Adrenal gland (tissue), 5 donors: ENCODE measurements at regions not wholly inside any gene's neighbourhood (a gene's known extent, or its start where the extent isn't known, plus 50 kb on each side); places are given as distances from the start of the nearest gene placed in this dataset.

ENCODE experiments used
- POLR2A ChIP-seq, 2 donors: fragments of 450-650 bp; IDR thresholded peaks; one replicate each; pipeline ENCODE4 v1.6.1; 2017; ENCODE audit warnings: antibody characterized with exemption in 2 of 2, mild to moderate bottlenecking in 2 of 2, moderate library complexity in 1 of 2
- TF ChIP-seq, protein P1 (sequence below), 6 experiments: fragments of 450-650 bp in 4 of 6; fragments of 200-600 bp in 2 of 6; sonication (generic) in 1 of 6; IDR thresholded peaks; 1 replicate in 5 of 6; 2 replicates in 1 of 6; pipeline versions ENCODE4 v1.5.1 to v1.8.0; 2016 to 2021; ENCODE audit warnings: antibody characterized with exemption in 6 of 6, mild to moderate bottlenecking in 2 of 6, moderate library complexity in 1 of 6
- donor health status: DM: no; HTN: no; CAD: no.

DNA sequence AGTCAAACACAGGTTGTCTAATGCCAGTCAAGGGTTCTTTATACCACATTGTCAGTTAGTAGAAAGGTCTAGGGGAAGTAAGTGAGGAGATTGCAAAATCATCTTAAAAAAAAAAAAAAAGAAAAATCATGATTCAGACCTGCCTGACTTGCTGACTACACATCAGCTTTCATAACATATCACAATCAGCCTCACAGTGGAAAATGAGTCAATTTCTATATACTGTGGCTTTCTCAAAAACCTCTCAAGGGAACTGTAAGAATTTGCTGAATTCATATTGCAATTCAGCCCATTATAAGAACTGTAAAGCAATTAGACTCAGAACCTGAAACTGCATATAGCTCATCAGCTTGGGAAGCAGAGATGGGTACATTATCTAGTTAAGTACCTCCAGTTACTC is 75.3 kb upstream of the GPC6 start:
- TF ChIP-seq, protein P1, sequence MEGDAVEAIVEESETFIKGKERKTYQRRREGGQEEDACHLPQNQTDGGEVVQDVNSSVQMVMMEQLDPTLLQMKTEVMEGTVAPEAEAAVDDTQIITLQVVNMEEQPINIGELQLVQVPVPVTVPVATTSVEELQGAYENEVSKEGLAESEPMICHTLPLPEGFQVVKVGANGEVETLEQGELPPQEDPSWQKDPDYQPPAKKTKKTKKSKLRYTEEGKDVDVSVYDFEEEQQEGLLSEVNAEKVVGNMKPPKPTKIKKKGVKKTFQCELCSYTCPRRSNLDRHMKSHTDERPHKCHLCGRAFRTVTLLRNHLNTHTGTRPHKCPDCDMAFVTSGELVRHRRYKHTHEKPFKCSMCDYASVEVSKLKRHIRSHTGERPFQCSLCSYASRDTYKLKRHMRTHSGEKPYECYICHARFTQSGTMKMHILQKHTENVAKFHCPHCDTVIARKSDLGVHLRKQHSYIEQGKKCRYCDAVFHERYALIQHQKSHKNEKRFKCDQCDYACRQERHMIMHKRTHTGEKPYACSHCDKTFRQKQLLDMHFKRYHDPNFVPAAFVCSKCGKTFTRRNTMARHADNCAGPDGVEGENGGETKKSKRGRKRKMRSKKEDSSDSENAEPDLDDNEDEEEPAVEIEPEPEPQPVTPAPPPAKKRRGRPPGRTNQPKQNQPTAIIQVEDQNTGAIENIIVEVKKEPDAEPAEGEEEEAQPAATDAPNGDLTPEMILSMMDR (IDR thresholded peaks at IDR 0.05) = no peak
- TF ChIP-seq POLR2A (IDR thresholded peaks at IDR 0.05) = no peak
